NCI-H1694 (cell line): ENCODE measurements at regions not wholly inside any gene's neighbourhood (a gene's known extent, or its start where the extent isn't known, plus 50 kb on each side); places are given as distances from the start of the nearest gene placed in this dataset.

ENCODE experiments used
- DNase-seq: peaks from one replicate; lab custom pipeline; 2025; lab: John Stamatoyannopoulos, UW

DNA sequence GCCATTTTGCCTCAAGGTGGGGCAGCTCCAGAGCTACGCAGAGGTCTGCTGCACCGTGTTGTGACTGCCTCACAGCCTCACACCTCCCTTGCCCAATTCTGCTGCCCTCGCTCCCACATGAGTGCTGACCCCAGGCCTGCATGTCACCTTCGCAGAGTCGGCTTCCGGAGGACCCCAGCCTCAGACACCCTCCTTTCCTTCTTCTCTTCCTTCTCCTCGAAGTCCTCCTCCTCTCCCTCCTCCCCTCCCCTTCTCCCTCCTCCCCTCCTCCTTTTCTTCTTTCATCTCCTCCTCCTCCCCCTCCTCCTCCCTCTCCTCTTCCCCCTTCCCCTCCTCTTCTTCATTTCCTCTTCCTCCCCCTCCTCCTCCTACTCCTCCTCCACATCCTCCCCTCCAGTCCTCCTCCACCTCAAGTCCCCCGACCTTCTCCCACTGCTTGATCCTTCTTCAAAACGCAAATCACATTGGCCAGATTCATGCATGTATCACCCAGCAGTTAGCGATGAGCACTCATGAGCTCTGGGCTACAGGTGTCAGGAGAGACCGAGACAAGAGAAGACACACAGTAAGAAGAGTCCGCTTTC, 243.8 kb downstream of the RBFOX3 start:
- no peak for DNase-seq

DNA sequence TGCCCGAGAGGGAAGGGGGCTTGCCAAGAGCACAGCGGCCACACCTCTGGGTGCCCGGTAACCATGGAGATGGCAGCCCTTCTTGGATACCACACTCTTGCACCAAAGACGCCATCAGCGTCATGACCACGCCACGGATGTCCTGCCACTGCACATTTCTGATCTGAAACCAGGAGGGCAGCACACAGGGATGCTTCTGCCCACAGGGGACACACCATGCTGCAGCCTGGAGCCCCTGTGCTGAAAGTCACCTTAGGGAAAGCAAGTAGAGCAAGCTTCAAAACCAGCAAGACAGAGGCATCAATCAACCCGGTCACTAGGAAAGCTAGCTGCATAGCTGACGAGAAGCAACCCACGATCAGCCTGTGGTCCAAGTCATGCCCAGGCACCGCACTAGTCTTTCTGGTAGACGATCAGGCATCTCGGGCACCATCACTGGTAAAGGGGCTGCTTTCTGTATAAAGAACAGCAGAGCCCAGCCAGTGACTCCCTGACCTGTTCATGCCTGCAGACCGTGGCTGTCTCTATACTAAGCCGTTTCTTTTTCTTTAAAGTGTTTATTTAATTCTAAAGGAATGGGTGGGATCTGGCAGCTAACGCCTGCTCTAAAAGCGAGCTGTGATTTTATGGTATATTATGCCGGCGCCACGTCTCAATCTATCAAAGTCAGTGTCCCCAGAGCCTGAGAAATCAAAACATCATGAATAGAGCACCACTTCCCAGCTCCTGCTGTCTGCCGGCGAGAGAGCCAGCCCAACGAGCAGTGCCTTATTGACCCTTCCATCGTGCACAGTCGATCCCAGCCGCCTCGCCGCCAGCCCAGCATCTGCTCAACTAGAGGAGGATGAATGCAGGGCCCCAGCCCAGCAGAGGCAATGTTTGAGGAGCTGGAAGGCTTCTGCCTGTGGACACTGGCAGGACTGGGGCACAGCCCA, 244.7 kb downstream of the RBFOX3 start:
- no peak for DNase-seq

DNA sequence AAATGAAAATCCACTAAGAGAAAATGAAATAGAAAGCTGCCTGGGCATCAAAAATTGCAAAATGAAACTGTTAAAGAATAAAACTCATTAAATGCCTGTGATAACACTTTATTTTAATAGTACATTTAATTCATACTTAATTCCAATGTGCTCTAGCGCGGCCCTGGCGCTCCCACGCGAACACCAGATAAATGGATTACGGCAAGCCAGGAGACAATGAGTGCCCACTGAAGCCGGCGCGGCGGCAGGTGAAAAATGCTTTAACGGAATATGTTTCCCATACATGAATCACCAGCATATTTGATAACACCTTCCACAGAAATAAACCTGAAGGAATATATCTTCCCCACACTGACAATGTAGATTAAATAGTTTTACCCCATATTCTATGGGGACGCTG, 245.5 kb downstream of the RBFOX3 start:
- DNase-seq = no peak

DNA sequence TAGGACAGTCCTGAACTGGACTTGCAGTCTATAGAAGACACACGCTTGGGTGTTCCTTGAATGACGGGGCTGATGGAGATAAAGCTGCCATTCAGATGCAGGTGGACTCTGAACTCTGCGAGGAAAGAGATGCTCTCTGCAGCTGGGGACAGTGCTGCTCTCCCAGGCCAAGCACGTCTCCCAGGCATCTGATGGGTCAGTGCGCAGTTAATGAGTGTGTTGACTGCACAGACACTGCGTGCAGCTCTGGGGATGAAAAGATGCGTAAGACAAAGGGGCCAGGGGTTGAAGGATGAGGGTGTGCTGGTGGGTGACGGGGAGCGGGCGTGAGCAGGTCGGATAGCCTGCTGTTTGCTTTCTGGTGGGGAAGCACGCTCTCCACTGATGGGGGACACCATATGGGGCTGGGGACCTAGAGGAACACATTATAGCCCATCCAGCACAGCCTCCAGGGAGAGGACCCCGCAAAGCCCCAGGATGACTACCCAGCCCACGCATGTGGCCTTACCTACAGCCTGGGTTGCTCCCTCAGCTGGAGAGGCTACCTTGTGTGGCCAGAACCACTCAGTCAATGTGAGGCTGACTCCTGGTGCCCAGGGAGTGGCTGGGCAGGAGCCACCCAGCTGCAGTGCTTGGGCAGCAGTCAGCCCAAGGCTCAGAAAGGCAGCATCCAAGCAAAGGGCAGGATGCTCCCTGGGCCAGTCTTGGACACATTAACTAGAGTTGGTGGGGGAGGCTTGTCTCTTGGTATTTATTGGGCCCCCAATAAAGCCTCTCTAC, 246.3 kb downstream of the RBFOX3 start:
- DNase-seq = no peak

DNA sequence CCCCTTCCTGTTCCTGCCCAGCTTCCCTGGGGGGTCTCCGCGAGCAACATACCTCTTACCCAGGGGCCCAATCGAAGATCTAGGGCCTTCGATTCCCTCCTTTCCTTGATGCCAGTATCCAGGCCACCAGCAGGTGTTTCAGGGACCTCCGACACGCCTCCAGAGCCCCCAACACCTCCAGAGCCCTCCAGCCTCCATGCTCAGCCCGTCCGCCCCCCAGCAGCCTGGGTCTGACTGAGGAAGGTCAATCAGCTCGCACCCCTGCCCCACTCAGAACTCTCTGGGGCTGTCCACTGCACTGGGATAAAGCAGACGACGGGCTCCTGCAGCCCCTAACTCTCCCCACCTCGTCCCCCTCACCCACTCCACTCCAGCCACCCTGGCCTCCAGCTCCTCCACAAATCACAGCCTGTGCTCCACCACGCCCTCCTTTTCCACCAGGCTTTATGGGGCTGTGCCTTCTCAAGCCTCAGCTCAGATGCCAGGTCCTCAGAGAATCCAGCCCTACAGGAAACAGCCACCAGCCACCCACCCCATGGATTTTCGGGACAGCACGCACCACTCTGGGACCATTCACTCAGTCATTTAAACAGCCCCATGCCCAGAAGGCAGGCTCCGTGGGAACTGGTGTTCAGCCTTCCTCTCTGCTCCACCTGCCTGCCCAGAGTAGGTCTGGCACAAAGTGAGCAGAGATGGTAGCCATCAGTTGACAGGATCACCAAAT, 247.1 kb downstream of the RBFOX3 start:
- DNase-seq = no peak

DNA sequence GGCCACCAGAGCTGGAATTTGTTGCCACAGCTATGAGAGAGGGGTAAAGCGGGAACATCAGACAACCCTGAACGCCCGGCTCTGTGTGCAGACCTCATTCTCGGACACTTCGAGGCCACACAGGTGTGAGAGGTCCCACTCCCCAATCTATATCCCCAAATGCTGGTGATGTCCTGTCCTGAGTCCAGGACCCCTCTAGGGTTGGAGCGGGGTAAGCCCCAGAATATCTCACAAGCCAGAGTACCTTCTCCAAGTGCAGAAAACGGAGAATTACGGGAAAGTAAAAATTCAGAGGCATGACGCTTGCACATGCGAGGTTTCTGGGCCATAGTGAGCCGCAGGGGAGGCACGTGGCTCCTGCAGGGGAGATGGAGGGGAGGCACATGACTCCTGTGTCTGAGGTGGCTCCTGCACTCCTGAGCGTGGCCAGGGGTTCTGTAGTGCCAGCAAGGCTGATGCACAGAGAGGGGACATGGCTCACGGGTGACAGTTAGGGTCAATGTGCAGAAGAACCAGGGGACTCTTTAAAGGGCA, 248.0 kb downstream of the RBFOX3 start:
- no peak for DNase-seq

DNA sequence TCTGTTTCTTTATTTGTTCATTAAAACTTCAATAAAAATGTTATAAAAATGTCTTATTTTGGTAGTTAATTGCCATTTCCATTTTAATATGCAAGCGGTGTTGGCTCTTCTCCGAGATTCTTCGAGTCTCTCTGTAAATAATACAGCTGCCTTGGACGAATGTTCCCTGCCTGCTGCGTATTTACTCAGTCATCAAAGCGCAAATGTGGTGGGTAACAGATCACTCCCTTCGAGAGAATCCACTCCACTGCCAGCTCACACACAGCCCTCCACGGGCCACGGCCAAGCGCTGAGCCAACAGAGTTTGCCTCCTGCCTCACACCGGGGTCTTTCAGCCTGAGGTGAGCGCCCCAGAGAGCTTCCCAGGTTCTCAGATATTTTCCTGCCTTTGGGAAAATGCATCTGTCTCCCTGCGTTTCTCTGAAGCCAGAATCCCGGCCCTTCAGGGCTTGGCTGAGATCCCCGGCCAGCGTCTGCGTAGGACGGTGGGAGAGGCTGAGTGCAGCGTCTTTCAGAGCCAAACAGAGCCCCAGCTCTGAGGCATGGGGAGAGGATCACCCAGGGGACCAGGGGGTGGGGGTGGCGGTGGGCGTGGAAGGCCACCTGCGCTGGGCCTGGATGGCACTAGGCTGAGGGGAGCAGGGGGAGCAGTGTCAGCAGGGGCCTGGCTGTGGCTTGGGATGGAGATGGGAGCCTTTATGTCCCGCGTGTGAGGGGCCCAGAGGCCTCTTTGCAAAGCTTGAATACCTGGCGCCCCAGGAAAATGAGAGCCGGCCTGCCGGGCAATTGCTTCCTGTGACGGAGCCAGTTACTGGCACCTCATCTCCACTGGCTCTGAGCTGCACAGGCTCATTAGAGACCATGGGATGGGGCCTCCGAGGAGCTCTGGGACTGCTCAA, 248.7 kb downstream of the RBFOX3 start:
- DNase-seq = no peak

DNA sequence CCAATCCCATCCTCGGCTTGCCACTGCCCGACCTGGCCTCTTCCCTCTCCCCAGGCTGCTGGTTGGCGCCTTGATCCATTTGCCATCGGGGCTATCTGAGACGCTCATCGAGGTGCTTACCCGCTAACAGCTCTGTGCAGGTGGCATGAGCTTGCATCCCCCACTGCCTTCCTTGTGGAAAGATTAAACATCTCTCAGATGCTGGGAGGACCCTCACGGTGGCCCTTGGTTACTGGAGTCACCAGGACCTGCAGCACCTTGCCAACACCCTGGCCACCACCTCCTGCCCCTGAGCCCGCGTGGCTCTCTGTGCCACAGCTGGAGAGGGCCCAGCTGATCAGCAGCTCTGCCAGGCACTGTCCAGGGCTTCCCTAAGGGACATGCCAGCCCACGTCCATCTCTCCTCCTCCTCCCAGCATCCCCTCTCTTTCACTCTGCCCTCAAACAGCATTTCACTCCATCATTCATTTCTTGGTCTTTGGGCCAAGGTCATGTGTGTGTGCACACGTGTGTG, 249.6 kb downstream of the RBFOX3 start:
- no peak for DNase-seq

DNA sequence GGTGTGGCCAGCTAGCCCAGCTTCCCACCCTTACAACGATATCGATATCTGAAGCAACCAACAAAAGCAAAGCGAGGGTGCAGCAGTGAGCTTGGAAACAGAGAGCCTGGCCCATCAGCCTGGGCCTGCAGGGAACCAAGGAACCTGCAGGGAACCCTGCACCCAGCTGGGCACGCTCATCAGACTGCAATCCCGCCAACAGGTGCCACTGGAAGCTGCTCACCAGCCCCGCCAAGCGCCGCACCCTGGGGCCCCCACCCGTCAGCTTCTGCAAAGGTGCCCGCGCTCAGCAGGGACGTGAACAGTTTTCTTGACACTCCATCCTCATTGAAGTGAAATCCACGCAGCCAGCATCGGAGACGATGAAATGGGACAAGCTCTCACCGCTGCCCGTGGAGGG, 250.7 kb downstream of the RBFOX3 start:
- DNase-seq = no peak

DNA sequence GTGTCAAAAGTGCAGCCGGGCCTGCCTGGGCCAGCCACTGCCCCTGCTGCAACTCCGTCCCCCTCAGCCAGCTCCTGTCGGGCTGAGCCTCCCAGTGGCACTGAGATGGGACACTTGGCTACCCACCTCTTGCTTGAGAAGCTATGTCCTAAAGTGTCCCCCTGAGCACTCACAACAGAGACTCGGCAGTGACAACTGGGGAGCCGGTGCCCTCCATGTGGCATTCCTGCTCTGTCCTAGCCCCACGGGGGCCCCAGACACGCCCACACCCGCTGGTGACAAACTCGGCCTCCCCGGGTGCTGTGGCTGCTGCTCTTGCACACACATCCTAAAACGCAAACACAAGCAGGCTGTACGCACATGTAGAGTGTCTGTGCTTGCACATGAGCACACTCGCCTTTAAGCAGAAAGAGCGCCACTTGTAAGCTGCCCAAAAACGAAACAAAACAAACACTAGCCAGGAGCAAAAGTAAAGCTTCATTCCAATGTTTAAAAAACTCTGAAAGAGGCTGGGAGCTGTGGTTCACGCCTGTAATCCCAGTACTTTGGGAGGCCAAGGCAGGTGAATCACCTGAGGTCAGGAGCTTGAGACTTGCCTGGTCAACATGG, 253.9 kb downstream of the RBFOX3 start:
- DNase-seq = no peak

DNA sequence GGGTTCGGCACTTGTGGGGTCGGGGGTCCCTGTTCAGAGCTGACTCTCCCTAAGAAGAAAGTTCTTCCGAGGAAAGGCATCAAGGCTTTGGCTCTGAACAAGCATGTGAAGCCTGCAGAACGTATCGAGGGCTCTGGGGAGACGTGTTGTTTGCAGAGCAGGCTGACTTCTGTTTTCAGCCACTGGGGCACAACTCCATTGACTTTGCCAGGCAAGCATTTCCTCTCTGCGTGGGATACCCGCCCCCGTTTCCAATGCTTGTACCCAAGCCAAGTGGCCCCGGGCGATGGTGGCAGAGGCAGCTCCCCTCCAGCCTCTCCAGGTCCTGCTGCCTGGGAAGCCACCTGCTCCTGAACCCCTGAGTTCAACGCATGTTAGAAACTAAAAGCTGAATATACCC, 255.7 kb downstream of the RBFOX3 start:
- DNase-seq = no peak

DNA sequence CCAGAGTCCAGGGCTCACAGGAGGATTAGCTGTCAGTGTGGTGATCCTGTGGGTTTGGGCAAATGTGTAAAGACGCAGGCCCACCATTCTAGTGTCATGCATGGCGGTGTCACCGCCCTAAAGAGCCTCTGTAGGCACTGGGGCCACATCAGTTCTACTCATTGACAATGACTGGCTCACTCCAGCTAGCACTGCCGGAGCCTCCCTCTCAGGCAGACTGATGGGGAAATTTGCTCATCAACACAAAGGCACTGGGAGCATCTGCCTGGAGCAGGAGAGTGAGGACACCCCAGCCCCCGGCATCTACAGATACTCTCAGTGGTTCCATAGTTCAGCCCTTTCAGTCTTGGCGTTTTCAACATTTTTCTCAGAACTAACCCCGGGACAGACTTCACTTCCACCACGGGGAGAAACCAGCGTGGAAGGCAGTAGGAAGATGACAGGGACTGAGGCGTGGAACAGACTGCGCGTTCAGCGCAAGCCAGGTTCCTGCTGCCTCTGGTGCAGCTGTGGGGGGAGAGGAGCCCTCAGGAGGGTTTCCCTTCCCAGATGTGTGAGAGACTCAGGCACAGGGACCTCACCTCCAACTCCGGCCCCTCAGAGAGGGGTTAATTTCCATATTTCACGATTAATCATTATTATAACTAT, 256.6 kb downstream of the RBFOX3 start:
- DNase-seq = no peak

DNA sequence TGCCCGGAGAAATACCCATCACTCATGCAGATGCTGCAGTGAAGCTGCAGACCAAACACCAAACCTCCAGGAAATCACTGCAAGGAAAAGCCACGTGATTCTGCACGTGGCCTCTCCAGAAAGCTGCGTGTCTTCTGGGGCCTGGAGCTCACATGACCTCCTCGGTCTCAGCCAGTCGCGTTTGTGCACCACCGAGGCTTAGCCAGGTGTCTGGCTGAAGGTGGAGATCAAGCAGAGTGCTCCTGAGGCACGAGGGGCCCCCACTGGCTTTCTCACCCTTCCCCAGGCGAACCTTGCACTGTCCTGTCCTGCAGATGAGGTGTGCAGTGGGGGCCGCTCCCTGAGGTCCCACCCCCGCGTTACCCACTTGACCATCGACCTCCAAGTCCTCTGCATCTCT, 257.3 kb downstream of the RBFOX3 start:
- no peak for DNase-seq

DNA sequence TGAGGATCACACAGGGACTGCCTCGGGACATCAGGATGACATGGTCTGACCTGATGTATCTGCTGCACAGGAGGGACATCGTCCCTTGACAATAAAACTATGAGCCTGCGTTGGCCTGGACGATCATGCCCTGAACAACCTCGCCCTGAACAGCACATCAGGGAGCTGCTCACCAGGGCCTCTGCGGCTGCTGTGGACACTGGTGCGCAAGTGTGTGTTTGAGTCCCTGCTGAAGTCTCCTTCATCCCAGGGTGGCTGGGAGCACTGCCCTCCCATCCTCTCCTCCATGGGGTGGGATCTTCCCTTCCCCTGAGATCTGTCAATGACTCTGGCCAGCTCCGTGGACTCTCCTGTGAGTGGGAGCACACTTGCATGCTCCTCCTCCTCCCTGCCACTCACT, 257.8 kb downstream of the RBFOX3 start:
- no peak for DNase-seq

DNA sequence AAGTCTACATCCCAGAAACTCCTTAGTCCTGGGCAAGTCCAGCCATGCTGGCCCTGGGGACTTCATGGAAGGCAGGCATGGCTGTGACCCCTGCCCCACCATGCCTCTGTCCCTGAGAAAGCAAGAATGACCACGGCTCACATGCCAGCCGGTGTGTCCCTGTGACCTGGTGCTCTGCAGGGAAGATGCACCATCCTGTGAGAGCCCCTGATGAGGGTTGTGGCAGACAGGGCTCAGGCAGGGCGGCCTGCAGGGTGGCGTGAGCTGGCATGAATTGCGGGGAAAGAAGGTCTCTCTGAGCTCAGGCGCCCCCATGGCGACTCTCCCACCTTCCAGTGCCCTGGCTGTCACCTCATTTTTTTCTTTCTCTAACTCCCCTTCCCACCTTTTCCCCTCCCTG, 260.3 kb downstream of the RBFOX3 start:
- no peak for DNase-seq

DNA sequence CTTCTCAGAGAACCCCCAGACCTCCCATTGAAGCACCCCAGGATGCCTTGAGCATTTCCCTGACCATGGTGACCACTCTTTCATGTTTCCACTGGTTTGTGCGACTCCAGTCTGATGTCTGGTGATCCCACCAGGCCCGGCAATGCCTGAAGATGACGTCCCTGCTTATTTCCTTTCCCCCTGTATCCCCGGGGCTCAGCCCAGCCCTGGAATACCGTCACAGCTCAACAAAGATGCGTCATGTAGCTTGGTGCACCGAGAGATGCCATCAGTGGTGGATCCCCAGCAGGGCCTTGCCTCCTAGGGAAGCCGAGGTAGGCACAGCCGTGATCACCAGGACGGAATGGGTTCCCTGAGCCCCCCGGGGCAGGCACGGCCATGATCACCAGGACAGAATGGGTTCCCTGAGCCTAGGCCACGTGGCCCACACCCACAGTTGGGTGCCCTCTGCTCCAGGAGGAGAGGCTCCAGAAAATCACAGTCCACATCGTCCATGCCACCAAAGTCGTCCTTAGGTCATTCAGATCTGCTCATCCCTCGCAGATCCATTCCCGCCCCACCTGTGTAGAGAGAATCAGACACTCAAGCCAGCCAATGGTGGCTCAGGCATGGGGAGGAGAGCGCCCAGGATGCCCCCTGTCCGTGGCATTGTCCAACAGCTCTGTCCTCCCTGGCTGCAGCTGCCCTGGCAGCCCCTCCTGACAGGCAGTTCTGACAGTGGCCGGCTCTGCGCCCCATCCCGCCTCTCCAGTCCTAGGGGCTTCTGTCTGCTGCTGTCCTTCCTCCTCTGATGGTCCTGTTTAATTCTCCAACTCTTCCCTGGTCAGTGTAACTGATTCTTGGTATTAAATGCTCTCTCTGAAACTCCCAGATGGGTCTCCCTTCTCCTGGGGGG, 261.1 kb downstream of the RBFOX3 start:
- no peak for DNase-seq

DNA sequence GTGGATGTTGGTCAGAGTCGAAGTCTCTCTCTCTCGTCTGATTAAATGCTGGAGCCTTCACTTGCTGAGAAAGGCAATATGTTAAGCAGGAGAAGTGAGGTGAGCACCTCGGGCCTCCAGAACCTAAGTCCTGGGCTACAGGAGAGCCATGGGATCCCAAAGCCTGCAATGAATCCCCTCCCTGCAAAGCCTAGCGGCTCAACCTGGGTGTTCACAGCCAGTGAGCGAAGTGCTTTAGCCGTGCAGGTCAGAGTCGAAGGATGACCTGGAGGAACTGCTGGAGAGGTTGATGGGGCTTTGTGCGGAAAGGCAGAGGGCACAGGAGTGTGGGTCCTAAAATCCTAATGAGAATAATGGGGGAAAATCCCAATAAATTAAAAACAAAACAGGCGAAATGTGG, 267.8 kb downstream of the ENGASE start:
- no peak for DNase-seq

DNA sequence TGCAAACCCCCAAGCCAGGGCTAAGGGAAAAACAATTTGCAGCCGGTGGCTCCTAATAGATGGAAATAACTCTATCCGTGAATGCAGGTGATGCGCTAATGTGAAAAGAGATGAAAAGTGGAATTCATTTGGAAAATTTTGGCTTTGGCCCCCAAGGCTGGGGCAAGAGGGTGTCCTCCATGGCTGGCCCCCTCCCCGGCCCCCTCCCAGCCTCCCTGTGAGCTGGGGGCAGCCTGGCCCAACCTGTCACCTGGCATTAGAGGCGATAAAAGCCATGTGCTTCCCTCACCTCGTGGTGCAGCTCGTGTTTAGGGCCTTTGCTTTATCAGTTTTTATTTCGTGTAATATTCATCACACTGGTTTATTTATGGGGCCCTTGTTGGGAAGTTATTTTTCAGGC, 267.2 kb downstream of the ENGASE start:
- DNase-seq = no peak
